HepG2 (cell line): ENCODE measurements at regions not wholly inside any gene's neighbourhood (a gene's known extent, or its start where the extent isn't known, plus 50 kb on each side); places are given as distances from the start of the nearest gene placed in this dataset.

Experiments used
- FOXP1 ChIP-seq, 2 experiments: fragments of 450-650 bp in 1 of 2; IDR thresholded peaks; 2 replicates each; pipeline ENCODE4 v1.6.1; 2017 to 2018; ENCODE audit warnings: antibody characterized with exemption in 1 of 2
- small RNA-seq, 3 experiments: library from RNA; depleted of rRNA; stranded (forward); fragments of <200 nt; gene quantifications; one replicate each; pipeline ENCODE3, GENCODE V24; 2012; ENCODE audit warnings: low read depth in 2 of 3, low replicate concordance in 1 of 3; ENCODE audit not compliant: insufficient read length in 3 of 3, insufficient read depth in 2 of 3
- TF ChIP-seq, protein P1 (sequence below): fragments of 450-650 bp; IDR thresholded peaks from 2 replicates; pipeline ENCODE4 v1.6.1; 2016

DNA sequence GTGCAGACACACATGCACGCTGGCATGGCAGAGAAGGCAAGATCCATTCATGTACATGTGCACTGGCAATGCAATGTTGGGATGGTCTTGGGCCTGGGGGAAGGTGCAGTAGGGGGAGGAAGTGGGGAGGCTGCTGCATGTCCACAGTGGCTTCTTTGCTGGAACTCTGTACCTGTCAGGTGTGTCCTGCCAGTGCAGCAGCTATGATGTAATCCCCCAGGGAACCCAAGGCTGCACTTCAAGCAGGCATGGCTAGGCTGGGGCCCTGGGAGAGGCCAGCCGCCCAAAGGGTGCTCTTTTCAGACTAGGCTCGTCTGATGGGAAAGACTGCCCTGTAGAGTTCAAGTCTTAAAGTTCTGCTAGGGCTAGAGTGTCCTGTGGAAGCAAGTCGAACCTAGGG lies 1304.0 kb downstream of the FAM133A start (continued):
- TF ChIP-seq FOXP1 (IDR thresholded peaks at IDR 0.05) (no peak), FOXP1 (CRISPR knock-in tag; IDR thresholded peaks at IDR 0.05) (no peak)
- TF ChIP-seq, protein P1, sequence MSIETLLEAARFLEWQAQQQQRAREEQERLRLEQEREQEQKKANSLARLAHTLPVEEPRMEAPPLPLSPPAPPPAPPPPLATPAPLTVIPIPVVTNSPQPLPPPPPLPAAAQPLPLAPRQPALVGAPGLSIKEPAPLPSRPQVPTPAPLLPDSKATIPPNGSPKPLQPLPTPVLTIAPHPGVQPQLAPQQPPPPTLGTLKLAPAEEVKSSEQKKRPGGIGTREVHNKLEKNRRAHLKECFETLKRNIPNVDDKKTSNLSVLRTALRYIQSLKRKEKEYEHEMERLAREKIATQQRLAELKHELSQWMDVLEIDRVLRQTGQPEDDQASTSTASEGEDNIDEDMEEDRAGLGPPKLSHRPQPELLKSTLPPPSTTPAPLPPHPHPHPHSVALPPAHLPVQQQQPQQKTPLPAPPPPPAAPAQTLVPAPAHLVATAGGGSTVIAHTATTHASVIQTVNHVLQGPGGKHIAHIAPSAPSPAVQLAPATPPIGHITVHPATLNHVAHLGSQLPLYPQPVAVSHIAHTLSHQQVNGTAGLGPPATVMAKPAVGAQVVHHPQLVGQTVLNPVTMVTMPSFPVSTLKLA: no peak

Small RNA genes in the stretch of these regions (small RNA-seq; reads per million reads assigned to genes)
- gene RF00019: 0 reads per million in 3 experiments
